ENCODE measurements at regions not wholly inside any gene's neighbourhood (a gene's known extent, or its start where the extent isn't known, plus 50 kb on each side); places are given as distances from the start of the nearest gene placed in this dataset.
"Not testable (repeated sequence)": the region's sequence is repeated elsewhere in the genome, so short reads cannot be mapped to it uniquely, and the experiment has no call there.

GRCh38 chr6:68195753-68196152 is 439.3 kb upstream of the ADGRB3 start:
- in situ Hi-C loops (cut with HindIII; ENCODE audit: low pct_unique_long_range_greater_than_20kb, low sequenced_read_pairs); DNase-seq (ENCODE audit: low read depth, low spot score): not testable (repeated sequence)

- DNase-seq (ENCODE audit: low read depth, low spot score): no peak
- in situ Hi-C loops (cut with HindIII; ENCODE audit: low pct_unique_long_range_greater_than_20kb, low sequenced_read_pairs): no loop called here
These were observed 440.1 kb upstream of the ADGRB3 start for GRCh38 chr6:68194846-68195478.

GRCh38 chr6:68192988-68193387 is 442.1 kb upstream of the ADGRB3 start:
- no peak for DNase-seq (ENCODE audit: low read depth, low spot score)
- in situ Hi-C loops (cut with HindIII; ENCODE audit: low pct_unique_long_range_greater_than_20kb, low sequenced_read_pairs): no loop called here

- in situ Hi-C loops (cut with HindIII; ENCODE audit: low pct_unique_long_range_greater_than_20kb, low sequenced_read_pairs): no loop called here
- DNase-seq (ENCODE audit: low read depth, low spot score): no peak
These were observed 445.8 kb upstream of the ADGRB3 start for GRCh38 chr6:68189217-68189815.

- in situ Hi-C loops (cut with HindIII; ENCODE audit: low pct_unique_long_range_greater_than_20kb, low sequenced_read_pairs): no loop called here
- no peak for DNase-seq (ENCODE audit: low read depth, low spot score)
These were observed 448.2 kb upstream of the ADGRB3 start for GRCh38 chr6:68186870-68187269.

GRCh38 chr6:68182386-68182785 is 452.7 kb upstream of the ADGRB3 start:
- no peak for DNase-seq (ENCODE audit: low read depth, low spot score)
- in situ Hi-C loops (cut with HindIII; ENCODE audit: low pct_unique_long_range_greater_than_20kb, low sequenced_read_pairs): no loop called here

- DNase-seq (ENCODE audit: low read depth, low spot score); in situ Hi-C loops (cut with HindIII; ENCODE audit: low pct_unique_long_range_greater_than_20kb, low sequenced_read_pairs): not testable (repeated sequence)
These were observed 454.1 kb upstream of the ADGRB3 start for GRCh38 chr6:68181027-68181426.

GRCh38 chr6:68173616-68174015 is 461.5 kb upstream of the ADGRB3 start:
- in situ Hi-C loops (cut with HindIII; ENCODE audit: low pct_unique_long_range_greater_than_20kb, low sequenced_read_pairs): no loop called here
- no peak for DNase-seq (ENCODE audit: low read depth, low spot score)

- in situ Hi-C loops (cut with HindIII; ENCODE audit: low pct_unique_long_range_greater_than_20kb, low sequenced_read_pairs): no loop called here
- DNase-seq (ENCODE audit: low read depth, low spot score): no peak
These were observed 465.2 kb upstream of the ADGRB3 start for GRCh38 chr6:68169922-68170321.

- in situ Hi-C loops (cut with HindIII; ENCODE audit: low pct_unique_long_range_greater_than_20kb, low sequenced_read_pairs): no loop called here
- DNase-seq (ENCODE audit: low read depth, low spot score): no peak
These were observed 467.5 kb upstream of the ADGRB3 start for GRCh38 chr6:68167604-68168003.

- DNase-seq (ENCODE audit: low read depth, low spot score); in situ Hi-C loops (cut with HindIII; ENCODE audit: low pct_unique_long_range_greater_than_20kb, low sequenced_read_pairs): not testable (repeated sequence)
These were observed 474.3 kb upstream of the ADGRB3 start for GRCh38 chr6:68160812-68161211.

GRCh38 chr6:68160348-68160747 is 474.7 kb upstream of the ADGRB3 start:
- no peak for DNase-seq (ENCODE audit: low read depth, low spot score)
- in situ Hi-C loops (cut with HindIII; ENCODE audit: low pct_unique_long_range_greater_than_20kb, low sequenced_read_pairs): no loop called here

- in situ Hi-C loops (cut with HindIII; ENCODE audit: low pct_unique_long_range_greater_than_20kb, low sequenced_read_pairs): no loop called here
These were observed 475.6 kb upstream of the ADGRB3 start for GRCh38 chr6:68159433-68159832.

GRCh38 chr6:68158256-68158655 is 476.8 kb upstream of the ADGRB3 start:
- in situ Hi-C loops (cut with HindIII; ENCODE audit: low pct_unique_long_range_greater_than_20kb, low sequenced_read_pairs): no loop called here
- no peak for DNase-seq (ENCODE audit: low read depth, low spot score)

More at GRCh38 chr6:68159433-68159832, 475.6 kb upstream of the ADGRB3 start:
- no peak for DNase-seq (ENCODE audit: low read depth, low spot score)

GRCh38 chr6:68144667-68145066 is 490.4 kb upstream of the ADGRB3 start:
- in situ Hi-C loops (cut with HindIII; ENCODE audit: low pct_unique_long_range_greater_than_20kb, low sequenced_read_pairs): no loop called here
- DNase-seq (ENCODE audit: low read depth, low spot score): no peak

- in situ Hi-C loops (cut with HindIII; ENCODE audit: low pct_unique_long_range_greater_than_20kb, low sequenced_read_pairs): no loop called here
- no peak for DNase-seq (ENCODE audit: low read depth, low spot score)
These were observed 493.9 kb upstream of the ADGRB3 start for GRCh38 chr6:68141190-68141589.

- in situ Hi-C loops (cut with HindIII; ENCODE audit: low pct_unique_long_range_greater_than_20kb, low sequenced_read_pairs): no loop called here
These were observed 496.0 kb upstream of the ADGRB3 start for GRCh38 chr6:68139130-68139529.

GRCh38 chr6:68134796-68135195 is 500.3 kb upstream of the ADGRB3 start:
- in situ Hi-C loops (cut with HindIII; ENCODE audit: low pct_unique_long_range_greater_than_20kb, low sequenced_read_pairs): no loop called here
- DNase-seq (ENCODE audit: low read depth, low spot score): no peak

More at GRCh38 chr6:68139130-68139529, 496.0 kb upstream of the ADGRB3 start:
- DNase-seq (ENCODE audit: low read depth, low spot score): no peak

- DNase-seq (ENCODE audit: low read depth, low spot score): no peak
- in situ Hi-C loops (cut with HindIII; ENCODE audit: low pct_unique_long_range_greater_than_20kb, low sequenced_read_pairs): no loop called here
These were observed 506.9 kb upstream of the ADGRB3 start for GRCh38 chr6:68128211-68128610.

Data from SK-MEL-5 (cell line).